HepG2 (cell line): ENCODE measurements at regions not wholly inside any gene's neighbourhood (a gene's known extent, or its start where the extent isn't known, plus 50 kb on each side); places are given as distances from the start of the nearest gene placed in this dataset.

Source experiments
- ATAC-seq: fragments of 200-7000 bp; cut with Tn5 transposase; 3 replicates; pipeline ENCODE4 v1.9.1; 2020; ENCODE audit warnings: mild to moderate bottlenecking, moderate library complexity
- BruUV-seq: library from RNA; stranded (reverse); fragments of 400-500 nt; replicated peaks from 2 replicates; lab custom pipeline; 2021; lab: Mats Ljungman, UMichigan
- CTCF ChIA-PET: fragments of 300-600 bp; formaldehyde crosslinking; extraction: SDS; loops from one replicate; lab custom pipeline; 2021; ENCODE audit warnings: low total read pairs, inconsistent platforms, low intra/inter-chr PET ratio; lab: Yijun Ruan, JAX
- POLR2A ChIA-PET: fragments of 350-600 bp; sonication (Branson Sonifier 250); formaldehyde crosslinking; loops from one replicate; lab custom pipeline; 2020; ENCODE audit warnings: antibody characterized with exemption, inconsistent platforms; lab: Yijun Ruan, JAX
- DNase-seq: peaks from one replicate; pipeline ENCODE4 v3.0.0-alpha.2; 2015; ENCODE audit warnings: low spot score
- FAIRE-seq: peaks from 3 replicates; lab custom pipeline; 2011; peaks lifted over from hg19 to GRCh38; lab: Jason Lieb, UNC
- H2AFZ ChIP-seq: one replicate; pipeline ENCODE4 v1.6.1; 2011; ENCODE audit warnings: low read length, inconsistent platforms
- H3K27ac ChIP-seq: fragments of 300-600 bp; 3 replicates; pipeline ENCODE4 v1.8.0; 2011; ENCODE audit warnings: mixed run types, mild to moderate bottlenecking, mixed read lengths, low read length, inconsistent platforms; ENCODE audit not compliant: insufficient read depth; ENCODE audit errors: extremely low read length
- H3K27me3 ChIP-seq, 2 experiments: fragments of 200-600 bp in 1 of 2; 2 replicates in 1 of 2; 3 replicates in 1 of 2; pipeline versions ENCODE4 v1.6.0 to v1.8.0; 2011; ENCODE audit warnings: low read length in 2 of 2, mild to moderate bottlenecking in 2 of 2, moderate library complexity in 2 of 2, inconsistent platforms in 1 of 2; ENCODE audit not compliant: insufficient read depth in 2 of 2, control insufficient read depth in 1 of 2
- H3K36me3 ChIP-seq, 2 experiments: fragments of 200-600 bp in 1 of 2; replicated peaks in 1 of 2; 2 replicates in 1 of 2; 3 replicates in 1 of 2; pipeline versions ENCODE4 v1.5.1 to v1.8.0; 2011; ENCODE audit warnings: low read length in 2 of 2, inconsistent platforms in 1 of 2; ENCODE audit not compliant: insufficient read depth in 2 of 2, control insufficient read depth in 1 of 2
- H3K4me1 ChIP-seq: 2 replicates; pipeline ENCODE4 v1.5.1; 2012; ENCODE audit warnings: low read length, inconsistent platforms; ENCODE audit not compliant: insufficient read depth
- H3K4me2 ChIP-seq: 2 replicates; pipeline ENCODE4 v1.6.0; 2011; ENCODE audit warnings: low read depth, low read length, inconsistent platforms
- H3K4me3 ChIP-seq, 3 experiments: fragments of 200-600 bp in 1 of 3; sonication (generic), shearing (Covaris generic) in 1 of 3; replicated peaks in 1 of 3; 2 replicates each; pipeline ENCODE4 v1.5.1; 2011 to 2016; ENCODE audit warnings: low read length in 3 of 3, inconsistent platforms in 2 of 3, low read depth in 2 of 3, mild to moderate bottlenecking in 2 of 3, control low read depth in 1 of 3, mixed read lengths in 1 of 3; ENCODE audit not compliant: insufficient read depth in 1 of 3
- H3K79me2 ChIP-seq: one replicate; pipeline ENCODE4 v1.6.1; 2011; ENCODE audit warnings: low read length, inconsistent platforms; ENCODE audit not compliant: insufficient read depth
- H3K9ac ChIP-seq: 2 replicates; pipeline ENCODE4 v1.6.0; 2011; ENCODE audit warnings: mild to moderate bottlenecking, low read depth, low read length, inconsistent platforms; ENCODE audit not compliant: insufficient read depth
- H3K9me3 ChIP-seq: 2 replicates; pipeline ENCODE4 v1.5.1; 2012; ENCODE audit warnings: mild to moderate bottlenecking, low read length
- H4K20me1 ChIP-seq: 2 replicates; pipeline ENCODE4 v1.6.0; 2011; ENCODE audit warnings: inconsistent platforms, mild to moderate bottlenecking, low read length, moderate library complexity; ENCODE audit not compliant: insufficient read depth
- AGO2 ChIP-seq: fragments of 200-400 bp; formaldehyde crosslinking; optimal IDR thresholded peaks from 2 replicates; pipeline ENCODE3; 2017; ENCODE audit warnings: mild to moderate bottlenecking, low read depth, low read length, moderate library complexity
- ATAD3A ChIP-seq: sonication (generic); formaldehyde crosslinking; IDR thresholded peaks from 2 replicates; pipeline ENCODE4 v1.4.0; 2020; ENCODE audit warnings: missing genetic modification reagents
- CBFB ChIP-seq: sonication (generic); formaldehyde crosslinking; IDR thresholded peaks from 2 replicates; pipeline ENCODE4 v1.4.0; 2020; ENCODE audit warnings: missing genetic modification reagents
- KDM1A ChIP-seq: IDR thresholded peaks from 2 replicates; pipeline ENCODE4 v1.6.1; 2016; ENCODE audit warnings: missing compliant biosample characterization
- KMT2A ChIP-seq: sonication (generic); formaldehyde crosslinking; IDR thresholded peaks from 2 replicates; pipeline ENCODE4 v1.4.0; 2020; ENCODE audit warnings: missing genetic modification reagents
- MED13 ChIP-seq: sonication (generic); formaldehyde crosslinking; IDR thresholded peaks from 2 replicates; pipeline ENCODE4 v1.5.0; 2020; ENCODE audit warnings: missing genetic modification reagents
- MLXIP ChIP-seq: sonication (generic); formaldehyde crosslinking; IDR thresholded peaks from 2 replicates; pipeline ENCODE4 v1.9.0; 2021; ENCODE audit warnings: missing genetic modification reagents, borderline replicate concordance
- PHF5A ChIP-seq: IDR thresholded peaks from one replicate; pipeline ENCODE4 v1.6.1; 2018; ENCODE audit warnings: low read depth, missing genetic modification reagents; ENCODE audit not compliant: unreplicated experiment
- TBL1XR1 ChIP-seq: fragments of 150-350 bp; IDR thresholded peaks from 2 replicates; pipeline ENCODE4 v1.6.1; 2014; ENCODE audit warnings: borderline replicate concordance, low read length; ENCODE audit not compliant: partially characterized antibody
- TCF7 ChIP-seq: sonication (generic); IDR thresholded peaks from 2 replicates; pipeline ENCODE4 v1.6.1; 2016; ENCODE audit warnings: antibody characterized with exemption, low read depth
- THAP7 ChIP-seq: sonication (generic); formaldehyde crosslinking; IDR thresholded peaks from 2 replicates; pipeline ENCODE4 v1.8.1; 2023; ENCODE audit warnings: mild to moderate bottlenecking, missing genetic modification reagents
- ZNF234 ChIP-seq: sonication (generic); formaldehyde crosslinking; conservative IDR thresholded peaks from 2 replicates; pipeline ENCODE4 v1.5.1; 2020; ENCODE audit warnings: mild to moderate bottlenecking, missing genetic modification reagents
- ZNF674 ChIP-seq: sonication (generic); formaldehyde crosslinking; IDR thresholded peaks from 2 replicates; pipeline ENCODE4 v1.5.0; 2020; ENCODE audit warnings: low read depth, mild to moderate bottlenecking, missing genetic modification reagents
- ZNF772 ChIP-seq: sonication (generic); formaldehyde crosslinking; IDR thresholded peaks from 2 replicates; pipeline ENCODE4 v1.5.0; 2020; ENCODE audit warnings: mild to moderate bottlenecking, missing genetic modification reagents
- WGBS: methylation state at CpG from one replicate; pipeline ENCODE4 v1.1.6; 2017; ENCODE audit warnings: low lambda C conversion rate; 5-methylcytosine and 5-hydroxymethylcytosine counted together
- in situ Hi-C: cut with HindIII; loops from 2 replicates; pipeline ENCODE4 v1.10.0; 2017; ENCODE audit warnings: low pct_unique_long_range_greater_than_20kb; ENCODE audit not compliant: extremely low pct_ligation_motif_present
- intact Hi-C: fragments of 100-400 bp; cut with micrococcal nuclease; formaldehyde crosslinking; loops from one replicate; pipeline ENCODE4 v1.10.0; 2022; ENCODE audit not compliant: unreplicated experiment
- TF ChIP-seq, protein P1 (sequence below): sonication (generic); formaldehyde crosslinking; conservative IDR thresholded peaks from 2 replicates; pipeline ENCODE4 v1.8.0; 2022; ENCODE audit warnings: low read depth, missing genetic modification reagents

DNA sequence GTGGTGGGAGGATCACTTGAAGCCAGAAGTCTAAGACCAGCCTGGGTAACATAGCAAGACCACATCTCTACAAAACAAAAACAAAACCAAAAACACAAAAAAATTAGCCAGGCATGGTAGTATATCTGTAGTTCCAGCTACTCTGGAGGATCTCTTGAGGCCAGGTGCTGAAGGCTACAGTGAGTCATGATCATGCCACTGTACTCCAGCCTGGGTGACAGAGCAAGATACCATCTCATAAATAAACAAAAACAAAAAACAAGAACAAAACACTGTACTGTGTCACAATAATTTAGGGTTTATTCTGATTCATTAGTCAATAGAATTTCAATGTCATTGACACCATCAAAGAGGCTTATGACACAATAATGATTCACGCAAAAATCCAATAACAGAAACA, 1121.7 kb upstream of the MAP3K7 start (continued):
- TF ChIP-seq, protein P1, sequence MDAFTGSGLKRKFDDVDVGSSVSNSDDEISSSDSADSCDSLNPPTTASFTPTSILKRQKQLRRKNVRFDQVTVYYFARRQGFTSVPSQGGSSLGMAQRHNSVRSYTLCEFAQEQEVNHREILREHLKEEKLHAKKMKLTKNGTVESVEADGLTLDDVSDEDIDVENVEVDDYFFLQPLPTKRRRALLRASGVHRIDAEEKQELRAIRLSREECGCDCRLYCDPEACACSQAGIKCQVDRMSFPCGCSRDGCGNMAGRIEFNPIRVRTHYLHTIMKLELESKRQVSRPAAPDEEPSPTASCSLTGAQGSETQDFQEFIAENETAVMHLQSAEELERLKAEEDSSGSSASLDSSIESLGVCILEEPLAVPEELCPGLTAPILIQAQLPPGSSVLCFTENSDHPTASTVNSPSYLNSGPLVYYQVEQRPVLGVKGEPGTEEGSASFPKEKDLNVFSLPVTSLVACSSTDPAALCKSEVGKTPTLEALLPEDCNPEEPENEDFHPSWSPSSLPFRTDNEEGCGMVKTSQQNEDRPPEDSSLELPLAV = no peak
- no peak for TF ChIP-seq TCF7

- Histone ChIP-seq H2AFZ (no peak overlapping the region), H3K27ac (no peak overlapping the region), H4K20me1 (no peaks in the 10 kb centered on the region), H3K4me3 (no peak overlapping the region), H3K9ac (no peak overlapping the region), H3K27me3 (no peaks in the 10 kb centered on the region), H3K79me2 (no peaks in the 10 kb centered on the region), H3K4me1 (no peaks in the 10 kb centered on the region), H3K36me3 (no peaks in the 10 kb centered on the region), H3K4me2 (no peak overlapping the region), H3K9me3 (no peaks in the 10 kb centered on the region; the same call in 1 of the 2 replicates)
- intact Hi-C loops = no loop called here
- ChIA-PET POLR2A (no interaction called here), CTCF (no interaction called here)
- DNase-seq (no peak), FAIRE-seq (no peak), ATAC-seq (no peak)
- no TSS peak for BruUV-seq
- TF ChIP-seq TBL1XR1 (no peak), KMT2A (CRISPR knock-in tag) (no peak), CBFB (CRISPR knock-in tag) (no peak), THAP7 (CRISPR knock-in tag) (no peak), KDM1A (CRISPR knock-in tag) (no peak), AGO2 (no peak), ZNF772 (CRISPR knock-in tag) (no peak), ATAD3A (CRISPR knock-in tag) (no peak), PHF5A (no peak), ZNF234 (CRISPR knock-in tag) (no peak), ZNF674 (CRISPR knock-in tag) (no peak), MED13 (CRISPR knock-in tag) (no peak), MLXIP (no peak)
- WGBS = 0% methylated on average over 3 of the region's 3 CpGs
- in situ Hi-C loops = no loop called here
Observed at GRCh38 chr6:91705646-91706045, 1118.8 kb upstream of the MAP3K7 start.
